SK-N-SH (cell line): ENCODE measurements at regions not wholly inside any gene's neighbourhood (a gene's known extent, or its start where the extent isn't known, plus 50 kb on each side); places are given as distances from the start of the nearest gene placed in this dataset.

Experiments used
- CTCF ChIA-PET: fragments of 300-600, 350-600 bp; formaldehyde crosslinking; extraction: SDS; loops from one replicate; lab custom pipeline; 2021; lab: Yijun Ruan, JAX
- POLR2A ChIA-PET: fragments of 350-600 bp; sonication (Branson Sonifier 250); formaldehyde crosslinking; extraction: SDS; loops from one replicate; lab custom pipeline; 2020; ENCODE audit warnings: antibody characterized with exemption, inconsistent platforms; lab: Yijun Ruan, JAX
- DNase-seq: peaks from one replicate; pipeline ENCODE4 v3.0.0; 2012
- H2AFZ ChIP-seq: fragments of 200-600 bp; sonication (generic); 2 replicates; pipeline ENCODE4 v1.8.1; 2016; ENCODE audit warnings: antibody characterized with exemption, mild to moderate bottlenecking, low read depth
- H3F3A ChIP-seq: fragments of 200-600 bp; sonication (generic); replicated peaks from 2 replicates; pipeline ENCODE3; 2016; ENCODE audit warnings: antibody characterized with exemption, mild to moderate bottlenecking; ENCODE audit not compliant: insufficient read depth
- H3K27ac ChIP-seq, 2 experiments: fragments of 200-500 bp in 1 of 2; fragments of 200-600 bp in 1 of 2; sonication (Bioruptor generic) in 1 of 2; sonication (generic), shearing (Covaris generic) in 1 of 2; 2 replicates each; pipeline versions ENCODE4 v1.5.1 to v1.6.1; 2014 to 2016; ENCODE audit warnings: low read depth in 2 of 2, inconsistent platforms in 1 of 2, low read length in 1 of 2, mild to moderate bottlenecking in 1 of 2, mixed read lengths in 1 of 2
- H3K27me3 ChIP-seq: fragments of 200-600 bp; sonication (generic), shearing (Covaris generic); 2 replicates; pipeline ENCODE4 v1.6.1; 2016; ENCODE audit warnings: mixed run types; ENCODE audit not compliant: insufficient read depth
- H3K36me3 ChIP-seq, 2 experiments: fragments of 200-500 bp in 1 of 2; fragments of 200-600 bp in 1 of 2; sonication (Bioruptor generic) in 1 of 2; sonication (generic) in 1 of 2; replicated peaks in 1 of 2; 2 replicates each; pipeline versions ENCODE3 to v1.5.1; 2014 to 2016; ENCODE audit warnings: low read length in 1 of 2, mild to moderate bottlenecking in 1 of 2; ENCODE audit not compliant: insufficient read depth in 2 of 2, control insufficient read depth in 1 of 2
- H3K4me1 ChIP-seq, 2 experiments: fragments of 200-500 bp in 1 of 2; fragments of 200-600 bp in 1 of 2; sonication (Bioruptor generic) in 1 of 2; sonication (generic), shearing (Covaris generic) in 1 of 2; 2 replicates each; pipeline versions ENCODE4 v1.5.1 to v1.6.1; 2014 to 2016; ENCODE audit warnings: low read depth in 1 of 2, low read length in 1 of 2, mixed run types in 1 of 2; ENCODE audit not compliant: insufficient read depth in 2 of 2, control insufficient read depth in 1 of 2
- H3K4me2 ChIP-seq: fragments of 200-600 bp; sonication (generic), shearing (Covaris generic); 2 replicates; pipeline ENCODE4 v1.6.1; 2017; ENCODE audit warnings: mixed run types
- H3K4me3 ChIP-seq, 2 experiments: fragments of 200-500 bp in 1 of 2; fragments of 200-600 bp in 1 of 2; sonication (Bioruptor generic) in 1 of 2; sonication (generic), shearing (Covaris generic) in 1 of 2; 2 replicates each; pipeline versions ENCODE4 v1.5.1 to v1.8.1; 2014 to 2016; ENCODE audit warnings: low read depth in 2 of 2, inconsistent platforms in 1 of 2, low read length in 1 of 2, mild to moderate bottlenecking in 1 of 2, mixed read lengths in 1 of 2, moderate library complexity in 1 of 2
- H3K79me2 ChIP-seq: fragments of 200-600 bp; sonication (generic); 2 replicates; pipeline ENCODE4 v1.8.1; 2017; ENCODE audit warnings: mild to moderate bottlenecking; ENCODE audit not compliant: insufficient read depth
- H3K9ac ChIP-seq: fragments of 200-600 bp; sonication (generic); 2 replicates; pipeline ENCODE4 v1.6.1; 2017; ENCODE audit warnings: mixed run types
- H3K9me2 ChIP-seq: fragments of 200-600 bp; sonication (generic); 2 replicates; pipeline ENCODE4 v1.6.1; 2017; ENCODE audit warnings: mixed run types
- H3K9me3 ChIP-seq: fragments of 200-600 bp; sonication (generic); 2 replicates; pipeline ENCODE4 v1.6.1; 2017; ENCODE audit warnings: mixed run types, mild to moderate bottlenecking, moderate library complexity
- H4K20me1 ChIP-seq: fragments of 200-600 bp; sonication (generic); 2 replicates; pipeline ENCODE4 v1.6.1; 2017; ENCODE audit warnings: mild to moderate bottlenecking, mixed run types; ENCODE audit not compliant: insufficient read depth
- ELF1 ChIP-seq: IDR thresholded peaks from 2 replicates; pipeline ENCODE4 v1.4.0; 2012
- EP300 ChIP-seq, 2 experiments: IDR thresholded peaks; 2 replicates each; pipeline versions ENCODE4 v1.4.0 to v1.6.1; 2012; ENCODE audit warnings: borderline replicate concordance in 1 of 2, low read depth in 1 of 2, low read length in 1 of 2
- FOSL2 ChIP-seq: IDR thresholded peaks from 2 replicates; pipeline ENCODE4 v1.4.0; 2012; ENCODE audit warnings: low read depth, mild to moderate bottlenecking, moderate library complexity, borderline replicate concordance
- FOXJ3 ChIP-seq: sonication (generic); formaldehyde crosslinking; IDR thresholded peaks from 2 replicates; pipeline ENCODE4 v1.5.1; 2020; ENCODE audit warnings: mild to moderate bottlenecking, missing genetic modification reagents
- GATA2 ChIP-seq: sonication (generic); formaldehyde crosslinking; IDR thresholded peaks from 2 replicates; pipeline ENCODE4 v1.5.0; 2020; ENCODE audit warnings: mild to moderate bottlenecking, missing genetic modification reagents
- MEF2A ChIP-seq: IDR thresholded peaks from 2 replicates; pipeline ENCODE4 v1.4.0; 2012; ENCODE audit warnings: low read depth, borderline replicate concordance
- MXI1 ChIP-seq: IDR thresholded peaks from 2 replicates; pipeline ENCODE4 v1.6.1; 2012; ENCODE audit warnings: mild to moderate bottlenecking, low read depth, low read length, improper control_type of control experiment
- NFIC ChIP-seq: IDR thresholded peaks from 2 replicates; pipeline ENCODE4 v1.4.0; 2012; ENCODE audit warnings: borderline replicate concordance
- SIN3A ChIP-seq: IDR thresholded peaks from 2 replicates; pipeline ENCODE4 v1.6.1; 2012; ENCODE audit warnings: low read depth, mild to moderate bottlenecking, low read length, moderate library complexity, borderline replicate concordance
- TAF1 ChIP-seq: IDR thresholded peaks from 2 replicates; pipeline ENCODE4 v1.6.1; 2012; ENCODE audit warnings: low read depth, mild to moderate bottlenecking, low read length, moderate library complexity, borderline replicate concordance
- TCF12 ChIP-seq: IDR thresholded peaks from 2 replicates; pipeline ENCODE4 v1.4.0; 2012
- WGBS: methylation state at CpG from one replicate; pipeline ENCODE4 v1.1.6; 2017; ENCODE audit warnings: low lambda C conversion rate; 5-methylcytosine and 5-hydroxymethylcytosine counted together
- TF ChIP-seq, protein P1 (sequence below): fragments of 150-350 bp; IDR thresholded peaks from 2 replicates; pipeline ENCODE4 v1.6.1; 2017; ENCODE audit warnings: antibody characterized with exemption, low read length, low read depth, borderline replicate concordance
- TF ChIP-seq, protein P2 (sequence below): IDR thresholded peaks from 2 replicates; pipeline ENCODE4; 2012

DNA sequence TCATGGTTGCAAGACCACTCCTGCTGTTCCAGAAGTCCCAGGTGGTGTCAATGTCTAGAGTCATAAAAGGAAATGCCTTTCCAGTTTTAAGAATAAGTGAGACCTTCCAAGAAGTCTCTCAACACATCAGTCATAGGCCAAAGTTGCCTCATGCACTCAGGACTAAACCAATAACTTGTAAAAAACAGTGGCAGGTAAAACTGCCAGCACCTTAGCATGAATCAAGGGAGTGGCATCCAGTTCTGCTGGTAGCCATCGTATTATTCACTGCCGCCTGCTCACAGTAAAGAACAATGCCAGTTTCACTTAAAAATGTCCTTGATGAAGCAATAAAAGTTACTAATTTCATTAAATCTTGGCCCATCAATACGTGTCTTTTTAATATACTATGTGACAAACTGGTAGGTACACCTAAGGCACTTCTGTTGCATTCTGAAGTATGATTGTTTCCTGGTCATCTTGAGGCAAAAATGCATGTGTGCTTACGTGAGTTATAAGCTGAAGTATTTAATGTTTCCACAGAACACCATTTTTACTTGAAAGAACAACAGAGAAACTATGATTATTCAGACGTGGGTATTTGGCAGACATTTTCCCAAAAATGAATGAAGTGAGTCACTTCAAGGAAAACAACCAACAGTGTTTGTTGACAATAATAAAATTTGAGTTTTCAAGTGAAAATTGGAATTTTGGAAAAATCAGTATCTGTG, 125.2 kb upstream of the SNX19 start:
- no peak overlapping the region for H3K27ac ChIP-seq
- H3K36me3 ChIP-seq: no peaks in the 10 kb centered on the region
- no peak overlapping the region for H3K4me2 ChIP-seq
- WGBS: 18% methylated on average over 5 of the region's 5 CpGs
- no peaks in the 10 kb centered on the region for H3K79me2 ChIP-seq
- no peaks in the 10 kb centered on the region for H3K9me2 ChIP-seq
- no peaks in the 10 kb centered on the region for H4K20me1 ChIP-seq
- H3K9me3 ChIP-seq: no peaks in the 10 kb centered on the region
- TF ChIP-seq FOXJ3 (CRISPR knock-in tag) (no peak), TAF1 (no peak), SIN3A (no peak), MEF2A (no peak), EP300 (IDR thresholded peaks at IDR 0.05; ENCODE audit: borderline replicate concordance in 1 of 2, low read depth in 1 of 2, low read length in 1 of 2) (no peak), ELF1 (no peak), NFIC (no peak), TCF12 (no peak), FOSL2 (no peak), MXI1 (no peak)
- TF ChIP-seq, protein P1, sequence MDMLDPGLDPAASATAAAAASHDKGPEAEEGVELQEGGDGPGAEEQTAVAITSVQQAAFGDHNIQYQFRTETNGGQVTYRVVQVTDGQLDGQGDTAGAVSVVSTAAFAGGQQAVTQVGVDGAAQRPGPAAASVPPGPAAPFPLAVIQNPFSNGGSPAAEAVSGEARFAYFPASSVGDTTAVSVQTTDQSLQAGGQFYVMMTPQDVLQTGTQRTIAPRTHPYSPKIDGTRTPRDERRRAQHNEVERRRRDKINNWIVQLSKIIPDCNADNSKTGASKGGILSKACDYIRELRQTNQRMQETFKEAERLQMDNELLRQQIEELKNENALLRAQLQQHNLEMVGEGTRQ: no peak
- TF ChIP-seq, protein P2, sequence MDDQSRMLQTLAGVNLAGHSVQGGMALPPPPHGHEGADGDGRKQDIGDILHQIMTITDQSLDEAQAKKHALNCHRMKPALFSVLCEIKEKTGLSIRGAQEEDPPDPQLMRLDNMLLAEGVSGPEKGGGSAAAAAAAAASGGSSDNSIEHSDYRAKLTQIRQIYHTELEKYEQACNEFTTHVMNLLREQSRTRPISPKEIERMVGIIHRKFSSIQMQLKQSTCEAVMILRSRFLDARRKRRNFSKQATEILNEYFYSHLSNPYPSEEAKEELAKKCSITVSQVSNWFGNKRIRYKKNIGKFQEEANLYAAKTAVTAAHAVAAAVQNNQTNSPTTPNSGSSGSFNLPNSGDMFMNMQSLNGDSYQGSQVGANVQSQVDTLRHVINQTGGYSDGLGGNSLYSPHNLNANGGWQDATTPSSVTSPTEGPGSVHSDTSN: no peak
- TF ChIP-seq, all 33 proteins: peak for 0
- Histone ChIP-seq H3F3A (no peaks in the 10 kb centered on the region), H3K9ac (no peak overlapping the region), H3K4me1 (no peaks in the 10 kb centered on the region), H3K4me3 (no peak overlapping the region), H2AFZ (no peak overlapping the region), H3K27me3 (no peaks in the 10 kb centered on the region)
- ChIA-PET POLR2A (no interaction called here), CTCF (no interaction called here)
- no peak for DNase-seq

DNA sequence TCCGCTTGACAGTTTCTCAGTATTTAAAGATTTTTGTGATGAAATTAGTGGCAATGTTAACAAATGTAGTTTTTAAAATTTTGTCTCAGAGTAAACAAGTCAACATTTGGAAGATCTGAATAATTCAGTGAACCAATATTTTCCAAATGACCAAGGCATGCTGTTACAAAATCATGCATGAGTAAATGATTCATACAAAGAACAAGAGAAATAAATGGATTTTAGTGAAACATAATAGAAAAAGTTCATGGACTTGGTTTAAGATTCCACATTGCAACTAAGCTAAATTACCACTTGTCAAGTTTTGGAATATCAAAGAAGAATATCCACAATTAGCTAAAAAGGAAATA, 125.7 kb upstream of the SNX19 start:
- no peak overlapping the region for H3K27ac ChIP-seq
- POLR2A ChIA-PET: no interaction called here
- H3K9me3 ChIP-seq: no peaks in the 10 kb centered on the region
- 27% methylated on average over 1 of the region's 1 CpG for WGBS
- H3K4me3 ChIP-seq: no peak overlapping the region
- CTCF ChIA-PET: no interaction called here
- H3K9me2 ChIP-seq: no peaks in the 10 kb centered on the region
- no peaks in the 10 kb centered on the region for H3K36me3 ChIP-seq
- no peaks in the 10 kb centered on the region for H3K27me3 ChIP-seq
- H3K79me2 ChIP-seq: no peaks in the 10 kb centered on the region
- DNase-seq: no peak
- no peak overlapping the region for H2AFZ ChIP-seq
- TF ChIP-seq EP300 (IDR thresholded peaks at IDR 0.05; ENCODE audit: borderline replicate concordance in 1 of 2, low read depth in 1 of 2, low read length in 1 of 2) (no peak), GATA2 (no peak)
- H3F3A ChIP-seq: no peaks in the 10 kb centered on the region
- H4K20me1 ChIP-seq: no peaks in the 10 kb centered on the region
- no peaks in the 10 kb centered on the region for H3K4me1 ChIP-seq
- no peak overlapping the region for H3K4me2 ChIP-seq
- H3K9ac ChIP-seq: no peak overlapping the region
